ENCODE measurements at regions not wholly inside any gene's neighbourhood (a gene's known extent, or its start where the extent isn't known, plus 50 kb on each side); places are given as distances from the start of the nearest gene placed in this dataset.

GRCh38 chr2:18119883-18120282, 241.4 kb downstream of the KCNS3 start:
- TF ChIP-seq, protein P1, sequence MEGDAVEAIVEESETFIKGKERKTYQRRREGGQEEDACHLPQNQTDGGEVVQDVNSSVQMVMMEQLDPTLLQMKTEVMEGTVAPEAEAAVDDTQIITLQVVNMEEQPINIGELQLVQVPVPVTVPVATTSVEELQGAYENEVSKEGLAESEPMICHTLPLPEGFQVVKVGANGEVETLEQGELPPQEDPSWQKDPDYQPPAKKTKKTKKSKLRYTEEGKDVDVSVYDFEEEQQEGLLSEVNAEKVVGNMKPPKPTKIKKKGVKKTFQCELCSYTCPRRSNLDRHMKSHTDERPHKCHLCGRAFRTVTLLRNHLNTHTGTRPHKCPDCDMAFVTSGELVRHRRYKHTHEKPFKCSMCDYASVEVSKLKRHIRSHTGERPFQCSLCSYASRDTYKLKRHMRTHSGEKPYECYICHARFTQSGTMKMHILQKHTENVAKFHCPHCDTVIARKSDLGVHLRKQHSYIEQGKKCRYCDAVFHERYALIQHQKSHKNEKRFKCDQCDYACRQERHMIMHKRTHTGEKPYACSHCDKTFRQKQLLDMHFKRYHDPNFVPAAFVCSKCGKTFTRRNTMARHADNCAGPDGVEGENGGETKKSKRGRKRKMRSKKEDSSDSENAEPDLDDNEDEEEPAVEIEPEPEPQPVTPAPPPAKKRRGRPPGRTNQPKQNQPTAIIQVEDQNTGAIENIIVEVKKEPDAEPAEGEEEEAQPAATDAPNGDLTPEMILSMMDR (IDR thresholded peaks at IDR 0.05) = no peak
- TF ChIP-seq ZFX (IDR thresholded peaks at IDR 0.05; ENCODE audit: borderline replicate concordance) = no peak
